GM19467 (cell line): ENCODE measurements at regions not wholly inside any gene's neighbourhood (a gene's known extent, or its start where the extent isn't known, plus 50 kb on each side); places are given as distances from the start of the nearest gene placed in this dataset.
A peak's percentile ranks its signal among the peaks of the same experiment; 100 is the strongest.
"Not testable (repeated sequence)": the region's sequence is repeated elsewhere in the genome, so short reads cannot be mapped to it uniquely, and the experiment has no call there.

Source experiments
- ATAC-seq: cut with Tn5 transposase; IDR thresholded peaks from one replicate; pipeline ENCODE4 v1.9.1; 2021; ENCODE audit warnings: mild to moderate bottlenecking, moderate library complexity; ENCODE audit not compliant: unreplicated experiment

GRCh38 chr1:185441605-185442004, 124.6 kb upstream of the IVNS1ABP start:
- no peak for ATAC-seq

GRCh38 chr1:185440877-185441276, 123.8 kb upstream of the IVNS1ABP start:
- ATAC-seq = no peak

GRCh38 chr1:185439727-185440415, 122.8 kb upstream of the IVNS1ABP start:
- peak; percentile 86 for ATAC-seq

- no peak for ATAC-seq
Observed at GRCh38 chr1:185438936-185439335, 121.9 kb upstream of the IVNS1ABP start.

GRCh38 chr1:185435696-185436379, 118.8 kb upstream of the IVNS1ABP start:
- no peak for ATAC-seq

GRCh38 chr1:185434721-185435120, 117.7 kb upstream of the IVNS1ABP start:
- no peak for ATAC-seq

GRCh38 chr1:185433667-185434066, 116.6 kb upstream of the IVNS1ABP start:
- no peak for ATAC-seq

- ATAC-seq = no peak
Observed at GRCh38 chr1:185432948-185433347, 115.9 kb upstream of the IVNS1ABP start.

GRCh38 chr1:185431612-185432011, 114.6 kb upstream of the IVNS1ABP start:
- ATAC-seq = no peak

- not testable (repeated sequence) for ATAC-seq
Observed at GRCh38 chr1:185429668-185430067, 112.6 kb upstream of the IVNS1ABP start.

- no peak for ATAC-seq
Observed at GRCh38 chr1:185427776-185428175, 110.7 kb upstream of the IVNS1ABP start.

- no peak for ATAC-seq
Observed at GRCh38 chr1:185427264-185427663, 110.2 kb upstream of the IVNS1ABP start.

- no peak for ATAC-seq
Observed at GRCh38 chr1:185426848-185427247, 109.8 kb upstream of the IVNS1ABP start.

GRCh38 chr1:185425163-185425562, 108.1 kb upstream of the IVNS1ABP start:
- ATAC-seq = no peak

- ATAC-seq = no peak
Observed at GRCh38 chr1:185421485-185422107, 104.6 kb upstream of the IVNS1ABP start.

GRCh38 chr1:185420588-185421081, 103.6 kb upstream of the IVNS1ABP start:
- ATAC-seq = no peak

- ATAC-seq = no peak
Observed at GRCh38 chr1:185419718-185420117, 102.7 kb upstream of the IVNS1ABP start.

GRCh38 chr1:185418472-185418871, 101.4 kb upstream of the IVNS1ABP start:
- no peak for ATAC-seq

- no peak for ATAC-seq
Observed at GRCh38 chr1:185412385-185413087, 95.5 kb upstream of the IVNS1ABP start.

GRCh38 chr1:185409763-185410528, 92.9 kb upstream of the IVNS1ABP start:
- ATAC-seq = no peak

- no peak for ATAC-seq
Observed at GRCh38 chr1:185409345-185409744, 92.3 kb upstream of the IVNS1ABP start.
